ENCODE measurements at regions not wholly inside any gene's neighbourhood (a gene's known extent, or its start where the extent isn't known, plus 50 kb on each side); places are given as distances from the start of the nearest gene placed in this dataset.
"Not testable (repeated sequence)": the region's sequence is repeated elsewhere in the genome, so short reads cannot be mapped to it uniquely, and the experiment has no call there.

- no peak for DNase-seq (ENCODE audit: extremely low read depth, low read depth)
Measured at GRCh38 chr19:29040951-29041350, 172.0 kb downstream of the UQCRFS1 start.

GRCh38 chr19:29040292-29040691 lies 172.7 kb downstream of the UQCRFS1 start:
- no peak for TF ChIP-seq CTCF (IDR thresholded peaks at IDR 0.05; ENCODE audit: low read depth, low read length)
- DNase-seq (ENCODE audit: extremely low read depth, low read depth): no peak

More at GRCh38 chr19:29040951-29041350, 172.0 kb downstream of the UQCRFS1 start:
- no peak for TF ChIP-seq CTCF (IDR thresholded peaks at IDR 0.05; ENCODE audit: low read depth, low read length)

- not testable (repeated sequence) for DNase-seq (ENCODE audit: extremely low read depth, low read depth)
Measured at GRCh38 chr19:29039036-29039435, 173.9 kb downstream of the UQCRFS1 start.

- DNase-seq (ENCODE audit: extremely low read depth, low read depth): no peak
- no peak for TF ChIP-seq CTCF (IDR thresholded peaks at IDR 0.05; ENCODE audit: low read depth, low read length)
Measured at GRCh38 chr19:29031216-29031615, 181.7 kb downstream of the UQCRFS1 start.

- TF ChIP-seq CTCF (IDR thresholded peaks at IDR 0.05; ENCODE audit: low read depth, low read length): no peak
- DNase-seq (ENCODE audit: extremely low read depth, low read depth): no peak
Measured at GRCh38 chr19:29029268-29029958, 183.5 kb downstream of the UQCRFS1 start.

GRCh38 chr19:29022599-29022998 lies 190.4 kb downstream of the UQCRFS1 start:
- no peak for TF ChIP-seq CTCF (IDR thresholded peaks at IDR 0.05; ENCODE audit: low read depth, low read length)
- no peak for DNase-seq (ENCODE audit: extremely low read depth, low read depth)

GRCh38 chr19:29022165-29022564 lies 190.8 kb downstream of the UQCRFS1 start:
- DNase-seq (ENCODE audit: extremely low read depth, low read depth): no peak

More at GRCh38 chr19:29022165-29022564, 190.8 kb downstream of the UQCRFS1 start:
- TF ChIP-seq CTCF (IDR thresholded peaks at IDR 0.05; ENCODE audit: low read depth, low read length): no peak

All from AG09319 (cell line).